Osteoblast (primary cell): ENCODE measurements at regions not wholly inside any gene's neighbourhood (a gene's known extent, or its start where the extent isn't known, plus 50 kb on each side); places are given as distances from the start of the nearest gene placed in this dataset.

ENCODE experiments used
- DNase-seq: peaks from one replicate; pipeline ENCODE4 v3.0.0; 2011; ENCODE audit warnings: low spot score, mixed read lengths; ENCODE audit not compliant: insufficient read length; ENCODE audit errors: missing footprints
- H2AFZ ChIP-seq: 2 replicates; pipeline ENCODE4 v1.6.0; 2011; ENCODE audit warnings: mild to moderate bottlenecking, low read length
- H3K27ac ChIP-seq: 2 replicates; pipeline ENCODE4 v1.5.1; 2011; ENCODE audit warnings: mild to moderate bottlenecking, low read depth, low read length, moderate library complexity
- H3K27me3 ChIP-seq: 2 replicates; pipeline ENCODE4 v1.6.0; 2012; ENCODE audit warnings: mild to moderate bottlenecking, control low read depth, inconsistent platforms, low read length, moderate library complexity; ENCODE audit not compliant: insufficient read depth
- H3K36me3 ChIP-seq: 2 replicates; pipeline ENCODE4 v1.5.1; 2011; ENCODE audit warnings: mild to moderate bottlenecking, low read length, control low read depth, moderate library complexity; ENCODE audit not compliant: insufficient read depth
- H3K4me1 ChIP-seq: 2 replicates; pipeline ENCODE4 v1.5.1; 2011; ENCODE audit warnings: mild to moderate bottlenecking, low read length, control low read depth, moderate library complexity; ENCODE audit not compliant: insufficient read depth
- H3K4me2 ChIP-seq: 2 replicates; pipeline ENCODE4 v1.6.0; 2011; ENCODE audit warnings: mild to moderate bottlenecking, low read length; ENCODE audit not compliant: insufficient read depth
- H3K4me3 ChIP-seq: fragments of 200-600 bp; sonication (generic); 3 replicates; pipeline ENCODE4 v1.5.1; 2012; ENCODE audit warnings: mild to moderate bottlenecking, low read length, inconsistent platforms; ENCODE audit not compliant: insufficient read depth
- H3K79me2 ChIP-seq: 2 replicates; pipeline ENCODE4 v1.6.0; 2012; ENCODE audit warnings: mild to moderate bottlenecking, low read length, control low read depth, inconsistent platforms; ENCODE audit not compliant: insufficient read depth
- H3K9me3 ChIP-seq: 2 replicates; pipeline ENCODE4 v1.5.1; 2011; ENCODE audit warnings: low read depth, low read length, control low read depth
- H4K20me1 ChIP-seq: 2 replicates; pipeline ENCODE4 v1.6.0; 2012; ENCODE audit warnings: mild to moderate bottlenecking, low read length, control low read depth; ENCODE audit not compliant: insufficient read depth
- CTCF ChIP-seq: IDR thresholded peaks from 2 replicates; pipeline ENCODE4 v1.5.1; 2011; ENCODE audit warnings: mild to moderate bottlenecking, low read depth, low read length, moderate library complexity; ENCODE audit errors: extremely low read depth

DNA sequence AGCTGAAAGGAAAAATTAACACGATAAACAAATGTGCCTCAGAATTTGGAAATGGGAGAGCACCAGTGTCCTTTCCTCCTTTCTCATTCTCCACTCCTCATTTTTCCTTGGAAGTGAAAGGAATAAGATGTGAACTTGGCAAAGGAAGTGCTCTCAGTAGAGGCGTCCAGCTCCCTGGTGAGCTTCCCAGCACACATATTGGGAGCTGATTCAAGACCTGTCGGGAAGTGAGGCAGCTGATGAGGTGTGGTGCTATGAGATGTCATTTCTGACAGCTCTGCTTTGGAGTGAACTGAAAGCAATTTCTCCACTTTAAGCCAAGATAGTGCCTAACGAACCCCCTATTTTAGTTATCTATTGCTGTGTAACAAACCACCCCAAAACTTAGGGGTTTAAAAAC lies 238.5 kb upstream of the IRX3 start:
- no peaks in the 10 kb centered on the region for H3K36me3 ChIP-seq
- TF ChIP-seq CTCF = no peak
- no peak overlapping the region for H2AFZ ChIP-seq
- no peak overlapping the region for H3K27ac ChIP-seq
- DNase-seq = no peak
- no peaks in the 10 kb centered on the region for H3K79me2 ChIP-seq
- H3K27me3 ChIP-seq = no peaks in the 10 kb centered on the region
- H3K4me3 ChIP-seq = no peak overlapping the region
- H3K4me1 ChIP-seq = peaks cover 5% of the 10 kb centered on the region
- peaks cover 4% of the 10 kb centered on the region for H3K9me3 ChIP-seq
- no peak overlapping the region for H3K4me2 ChIP-seq
- H4K20me1 ChIP-seq = no peaks in the 10 kb centered on the region

DNA sequence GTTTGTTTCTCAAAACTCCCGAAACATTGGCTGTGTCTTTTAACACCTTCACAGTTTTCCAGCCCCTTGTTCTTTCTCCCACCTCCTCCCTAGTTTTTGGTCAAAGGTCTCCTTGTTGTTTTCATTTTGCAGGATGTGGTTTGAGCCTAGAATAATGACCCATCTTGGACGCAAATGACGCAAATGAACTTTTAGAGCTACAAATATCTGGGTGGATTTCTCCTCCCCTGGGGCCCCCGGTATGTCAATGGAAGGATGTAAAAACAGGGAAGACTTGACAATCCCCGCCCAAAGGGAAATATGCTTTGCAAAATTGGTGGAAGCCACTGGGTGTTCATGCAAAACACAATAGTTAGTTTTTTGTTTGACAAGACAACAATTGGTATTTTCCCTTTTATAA lies 236.0 kb upstream of the IRX3 start:
- Histone ChIP-seq H3K36me3 (no peaks in the 10 kb centered on the region), H4K20me1 (no peaks in the 10 kb centered on the region), H2AFZ (no peak overlapping the region), H3K27ac (no peak overlapping the region), H3K27me3 (no peaks in the 10 kb centered on the region), H3K79me2 (no peaks in the 10 kb centered on the region), H3K4me1 (peaks cover 5% of the 10 kb centered on the region), H3K4me3 (no peak overlapping the region), H3K4me2 (no peak overlapping the region), H3K9me3 (peaks cover 4% of the 10 kb centered on the region)
- no peak for DNase-seq
- TF ChIP-seq CTCF = no peak

GRCh38 chr16:54521327-54521726 lies 234.7 kb upstream of the IRX3 start:
- Histone ChIP-seq H3K4me3 (no peak overlapping the region), H3K27ac (no peak overlapping the region), H3K36me3 (no peaks in the 10 kb centered on the region), H3K79me2 (no peaks in the 10 kb centered on the region), H3K4me2 (no peak overlapping the region), H3K27me3 (no peaks in the 10 kb centered on the region), H3K9me3 (peaks cover 4% of the 10 kb centered on the region), H3K4me1 (no peaks in the 10 kb centered on the region), H2AFZ (no peak overlapping the region), H4K20me1 (no peaks in the 10 kb centered on the region)
- TF ChIP-seq CTCF = no peak
- DNase-seq = no peak

GRCh38 chr16:54519161-54519695 lies 232.6 kb upstream of the IRX3 start:
- H4K20me1 ChIP-seq = no peaks in the 10 kb centered on the region

More at GRCh38 chr16:54519161-54519695, 232.6 kb upstream of the IRX3 start:
- H3K9me3 ChIP-seq = no peaks in the 10 kb centered on the region
- no peak overlapping the region for H2AFZ ChIP-seq
- no peak overlapping the region for H3K27ac ChIP-seq
- no peaks in the 10 kb centered on the region for H3K4me1 ChIP-seq
- no peaks in the 10 kb centered on the region for H3K79me2 ChIP-seq
- H3K4me3 ChIP-seq = no peak overlapping the region
- no peaks in the 10 kb centered on the region for H3K27me3 ChIP-seq
- no peak overlapping the region for H3K4me2 ChIP-seq
- no peak for TF ChIP-seq CTCF
- H3K36me3 ChIP-seq = no peaks in the 10 kb centered on the region
- DNase-seq = no peak
